Hepatic stellate cell (primary cell): ENCODE measurements at regions not wholly inside any gene's neighbourhood (a gene's known extent, or its start where the extent isn't known, plus 50 kb on each side); places are given as distances from the start of the nearest gene placed in this dataset.
A peak's percentile ranks its signal among the peaks of the same experiment; 100 is the strongest.

Experiments used
- DNase-seq: peaks from one replicate; pipeline ENCODE4 v3.0.0; 2011; ENCODE audit warnings: low spot score

DNA sequence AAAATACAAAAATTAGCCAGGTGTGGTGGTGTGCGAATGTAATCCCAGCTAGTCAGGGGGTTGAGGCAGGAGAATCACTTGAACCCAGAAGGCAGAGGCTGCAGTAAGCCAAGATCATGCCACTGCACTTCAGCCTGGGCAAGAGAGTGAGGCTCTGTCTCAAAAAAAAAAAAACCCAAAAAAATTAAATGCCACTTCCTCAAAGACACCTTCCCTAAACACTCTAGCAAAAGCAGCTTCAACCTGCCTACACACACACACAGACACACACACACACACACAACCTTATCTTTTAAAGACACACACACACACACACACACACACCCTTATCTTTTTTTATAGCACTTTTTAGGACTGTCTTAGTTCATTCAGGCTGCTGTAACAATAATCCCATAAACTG, 201.7 kb upstream of the PSMD7 start:
- no peak for DNase-seq

GRCh38 chr16:74094514-74094913, 202.1 kb upstream of the PSMD7 start:
- no peak for DNase-seq

DNA sequence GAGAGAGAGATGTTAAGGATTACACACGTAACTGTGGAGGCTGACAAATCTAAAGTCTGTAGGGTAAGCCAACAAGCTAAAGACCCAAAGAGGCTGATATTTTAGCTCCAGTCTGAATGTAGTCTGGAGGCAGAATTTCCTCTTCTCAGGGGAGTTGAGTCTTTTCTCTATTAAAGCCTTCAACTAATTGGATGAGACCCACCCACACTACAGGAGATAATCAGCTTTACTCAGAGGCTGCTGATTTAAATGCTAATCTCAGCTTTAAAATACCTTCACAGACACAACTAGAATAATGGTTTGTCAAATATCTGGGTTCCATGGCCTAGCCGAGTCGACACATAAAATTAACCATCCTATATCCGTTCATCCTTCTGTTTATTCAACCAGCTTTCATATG, 204.3 kb upstream of the PSMD7 start:
- no peak for DNase-seq

DNA sequence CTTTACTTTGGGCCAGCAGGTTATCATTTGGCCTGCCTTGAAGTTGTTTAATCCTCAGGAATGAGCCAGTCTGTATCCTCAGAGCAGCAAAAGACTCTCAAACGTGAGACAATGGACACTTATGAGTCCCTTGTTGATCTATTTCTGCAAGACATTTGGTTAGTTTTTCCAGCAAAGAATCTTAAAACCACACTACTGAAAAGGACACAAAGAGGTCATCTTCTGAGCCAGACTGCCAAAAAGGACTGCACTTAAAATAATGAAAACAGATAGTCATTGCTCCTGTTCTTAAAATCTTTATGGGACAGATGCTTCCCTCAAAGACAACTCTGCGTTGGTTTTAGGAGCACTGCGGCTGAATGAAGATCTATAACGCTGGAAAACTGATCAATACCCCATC, 205.7 kb upstream of the PSMD7 start:
- DNase-seq, result no peak

DNA sequence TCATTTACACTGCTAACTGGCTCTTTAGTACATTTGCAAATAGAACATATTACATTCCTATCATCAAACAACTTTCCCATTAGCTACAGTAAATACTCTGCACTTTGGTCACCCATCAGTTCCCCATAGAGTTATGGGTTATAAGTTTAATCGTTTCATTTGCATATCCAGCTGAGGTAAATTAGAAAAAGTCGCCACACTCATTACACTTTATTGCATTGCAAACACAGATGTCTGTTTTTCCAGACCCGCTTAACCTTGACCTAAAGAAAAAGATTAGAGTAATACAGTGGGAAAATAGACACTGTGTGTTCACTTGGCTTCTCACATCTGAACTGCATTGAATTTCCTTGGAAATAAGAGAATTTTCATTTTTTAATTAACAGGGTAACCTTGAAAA, 213.1 kb upstream of the PSMD7 start:
- DNase-seq, result no peak

- DNase-seq, result no peak
Measured at GRCh38 chr16:74080311-74080710, 216.3 kb upstream of the PSMD7 start.

DNA sequence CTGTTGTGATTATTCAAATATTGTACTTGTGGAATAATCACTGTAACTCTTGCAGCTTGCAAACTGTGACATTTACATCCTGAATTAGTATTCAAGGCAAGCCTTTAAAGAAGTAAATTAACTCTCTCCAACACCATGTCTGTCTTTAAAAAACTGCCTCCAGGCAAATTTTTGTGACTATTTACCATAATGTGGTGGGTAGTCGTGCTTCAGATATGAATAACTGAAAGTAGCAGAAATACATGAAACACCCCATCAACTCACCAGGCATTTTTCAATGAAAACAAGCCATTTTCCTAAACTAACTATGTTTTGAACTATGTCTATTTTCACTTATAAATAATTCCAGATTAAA, 217.4 kb upstream of the PSMD7 start:
- no peak for DNase-seq

DNA sequence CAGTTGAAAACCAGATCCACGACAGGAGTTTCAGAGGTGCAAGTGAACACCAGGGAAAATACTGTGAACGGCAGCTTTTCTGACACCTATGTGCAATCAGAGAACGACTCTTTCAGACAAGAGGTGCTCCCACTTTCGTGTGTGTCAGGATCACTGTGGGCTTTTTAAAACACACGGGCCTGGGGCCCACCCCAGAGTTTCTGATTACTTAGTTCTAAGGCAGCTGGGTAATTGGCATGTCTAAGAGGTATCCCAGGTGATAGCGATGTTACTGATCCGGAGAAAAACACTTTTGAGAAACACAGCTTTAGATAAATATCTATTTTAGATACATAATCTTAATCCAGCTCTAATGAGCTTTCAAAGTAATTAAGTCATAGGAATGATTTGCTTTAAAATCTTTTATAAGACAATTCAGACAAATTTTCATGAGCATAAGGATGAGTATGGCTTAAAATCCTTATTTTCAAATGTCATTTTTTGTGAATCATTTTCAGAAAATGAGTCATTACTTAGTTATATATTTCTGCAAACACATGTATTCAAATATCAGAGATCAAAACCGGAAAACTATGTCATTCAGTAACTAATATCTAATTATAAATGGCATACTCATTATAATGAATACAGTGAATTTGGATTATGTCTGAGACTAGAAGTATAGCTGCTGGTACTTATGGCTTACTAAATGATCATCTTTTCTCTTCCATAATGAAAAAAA, 217.9 kb upstream of the PSMD7 start:
- DNase-seq, result no peak

DNA sequence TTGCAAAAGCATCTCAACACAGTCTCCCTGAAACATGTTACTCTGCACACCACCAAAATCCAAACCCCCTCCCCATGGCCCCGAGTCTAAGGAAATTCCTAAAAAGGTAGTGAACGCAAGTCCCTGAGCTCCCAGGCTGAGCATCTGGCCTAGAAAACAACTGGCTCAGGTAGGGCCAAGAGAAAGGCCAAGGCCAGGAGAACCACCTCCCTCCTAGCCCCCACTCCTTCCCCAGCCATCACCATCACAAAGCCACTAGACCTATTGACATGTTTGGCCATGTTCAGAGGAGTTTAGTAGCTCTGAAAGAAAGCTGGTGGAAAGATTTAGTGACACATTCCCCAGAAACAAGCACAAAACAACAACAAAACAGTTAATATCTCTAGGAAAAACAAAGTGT, 220.0 kb upstream of the PSMD7 start:
- no peak for DNase-seq

- DNase-seq, result no peak
Measured at GRCh38 chr16:74075393-74075792, 221.2 kb upstream of the PSMD7 start.

- no peak for DNase-seq
Measured at GRCh38 chr16:74073456-74073855, 223.2 kb upstream of the PSMD7 start.

DNA sequence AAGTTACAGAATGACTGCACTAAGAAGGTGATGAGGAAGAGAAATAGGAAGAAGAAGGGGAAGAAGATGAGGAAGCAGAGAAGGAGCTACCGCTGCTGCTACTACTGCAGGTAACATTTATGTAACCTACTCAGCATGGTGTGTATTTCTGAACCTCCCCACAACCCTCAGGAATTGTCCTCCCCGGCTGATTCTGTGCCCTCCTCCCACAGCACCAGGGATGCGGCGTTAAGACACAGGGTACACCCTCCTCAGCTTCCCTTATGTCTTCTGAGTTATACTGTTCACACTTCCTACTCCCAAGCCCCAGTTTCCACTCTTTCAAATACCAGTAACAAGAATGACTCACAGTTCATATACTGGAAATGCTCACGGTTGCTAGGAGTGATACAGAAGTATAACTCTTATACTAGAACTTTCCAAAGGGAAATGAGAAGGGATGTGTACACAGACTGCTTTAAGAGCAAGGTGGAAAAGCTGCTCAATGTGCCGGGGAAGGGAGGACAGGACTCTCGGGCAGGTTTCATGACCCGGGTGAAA, 224.5 kb upstream of the PSMD7 start:
- no peak for DNase-seq

DNA sequence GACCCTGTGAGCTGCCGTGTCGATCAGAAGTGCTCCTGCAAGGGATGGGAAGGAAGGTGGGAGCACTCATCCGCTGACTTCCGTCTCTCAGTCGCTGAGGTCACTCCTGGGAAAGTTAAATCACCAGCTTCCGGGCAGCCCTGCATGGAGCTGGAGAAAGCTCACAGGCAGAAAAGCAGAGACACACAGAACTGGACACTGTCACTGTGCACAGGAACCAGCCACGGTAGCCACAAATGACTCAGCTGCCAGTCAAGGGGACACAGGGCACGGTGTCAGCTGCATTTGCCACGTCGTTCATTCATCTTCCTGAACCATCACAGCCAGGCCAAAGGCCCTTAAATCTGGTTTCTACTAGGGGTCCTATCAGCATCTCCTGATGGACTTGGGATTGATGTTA, 226.4 kb upstream of the PSMD7 start:
- no peak for DNase-seq

- DNase-seq, result no peak
Measured at GRCh38 chr16:74064120-74064735, 232.4 kb upstream of the PSMD7 start.

DNA sequence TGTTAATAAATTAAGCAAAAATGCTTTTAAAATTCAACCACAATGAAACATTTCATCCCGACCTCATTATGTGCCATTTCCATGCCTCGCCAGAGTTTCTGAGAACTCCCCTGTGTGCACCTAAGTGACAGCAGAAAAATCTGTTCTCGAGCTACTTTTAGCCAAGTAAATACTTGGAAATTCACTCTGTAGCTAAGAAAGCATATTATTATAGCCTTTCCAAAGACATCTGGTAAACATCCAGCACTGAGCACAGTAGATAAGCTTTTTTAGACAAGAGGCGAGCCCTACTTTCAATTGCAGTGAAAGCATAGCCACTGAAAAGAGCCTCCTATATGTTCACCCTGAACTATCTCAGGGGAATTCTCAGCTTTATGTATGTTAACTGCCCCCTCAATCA, 242.8 kb upstream of the PSMD7 start:
- no peak for DNase-seq

DNA sequence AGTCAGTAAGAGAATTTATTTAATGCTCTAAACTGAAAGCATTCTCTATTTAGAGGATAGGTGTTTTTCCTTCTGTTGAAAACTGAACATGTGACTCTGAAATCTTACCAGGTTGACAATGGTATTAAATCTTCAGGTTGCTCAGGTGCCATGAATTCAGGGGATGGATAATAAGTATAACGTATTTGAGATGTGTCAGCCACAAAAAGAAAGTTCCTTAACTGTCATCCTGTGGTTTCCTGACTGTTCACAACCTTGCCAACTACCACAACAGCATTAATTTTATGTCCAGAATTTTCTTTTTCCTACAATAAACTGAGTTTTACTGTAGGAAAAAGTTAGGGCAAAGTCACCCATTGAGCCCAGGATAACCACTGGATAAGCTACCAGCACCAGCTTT, 243.3 kb upstream of the PSMD7 start:
- DNase-seq, result no peak

DNA sequence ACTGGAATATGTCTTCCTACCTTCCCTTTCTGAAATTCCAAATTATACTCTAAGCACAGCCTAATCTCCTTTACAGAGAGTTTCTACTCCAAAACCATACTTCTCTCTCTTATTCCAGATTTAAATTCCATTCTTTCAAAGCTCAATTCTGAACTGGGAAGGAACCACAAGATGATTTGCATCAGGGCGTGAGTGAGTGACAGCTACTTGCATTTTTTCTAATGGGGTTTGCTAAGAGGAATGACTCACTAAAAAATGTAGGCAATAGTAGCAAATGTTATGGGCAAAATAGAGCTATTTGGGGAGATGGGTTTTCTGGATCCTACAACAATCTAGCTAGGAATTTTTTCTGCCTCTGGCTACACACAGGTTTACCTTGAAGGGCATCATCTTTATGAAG, 244.6 kb upstream of the PSMD7 start:
- no peak for DNase-seq

DNA sequence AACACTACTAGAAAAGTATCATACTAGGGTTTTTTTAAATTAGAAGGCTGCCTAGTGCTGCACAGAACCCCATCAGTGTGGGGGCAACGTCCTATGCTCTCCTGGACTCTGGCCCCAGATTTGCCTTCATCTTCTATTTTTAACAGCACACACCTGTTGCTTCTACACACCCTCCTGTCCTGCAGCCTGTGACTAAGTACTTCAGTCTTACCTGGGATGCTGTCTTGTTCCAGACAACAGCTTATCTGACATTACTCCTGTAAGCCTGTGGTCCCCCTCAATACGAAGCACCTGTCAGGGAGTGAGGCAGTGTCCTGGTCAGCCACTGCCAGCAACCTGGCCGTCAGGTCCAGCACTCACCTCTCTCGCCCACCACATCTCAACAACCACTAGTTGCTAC, 247.6 kb upstream of the PSMD7 start:
- DNase-seq, result no peak

GRCh38 chr16:74046524-74046923, 250.1 kb upstream of the PSMD7 start:
- DNase-seq, result no peak

DNA sequence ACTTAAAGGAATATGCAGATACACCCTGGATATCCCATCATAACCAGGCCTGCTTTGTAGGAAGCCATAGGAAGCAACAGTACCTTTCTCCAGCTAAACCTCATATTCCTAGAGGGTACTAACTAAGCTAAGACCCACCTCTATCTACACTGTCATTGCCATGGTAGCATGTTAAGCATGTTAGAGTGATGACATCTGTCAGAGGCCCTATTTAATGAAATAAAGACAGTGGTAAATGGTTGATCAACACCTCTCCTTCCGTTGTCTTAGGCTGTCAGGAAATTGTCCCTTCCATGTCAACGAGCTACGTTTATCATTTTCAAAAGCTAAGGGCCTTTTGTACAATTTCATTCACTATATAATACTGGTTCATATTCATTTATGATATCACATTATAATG, 251.1 kb upstream of the PSMD7 start:
- no peak for DNase-seq

GRCh38 chr16:74035816-74036215, 260.8 kb upstream of the PSMD7 start:
- DNase-seq, result peak; percentile 9

GRCh38 chr16:74034862-74035261, 261.8 kb upstream of the PSMD7 start:
- peak; percentile 9 for DNase-seq

- DNase-seq, result no peak
Measured at GRCh38 chr16:74034200-74034599, 262.4 kb upstream of the PSMD7 start.

- no peak for DNase-seq
Measured at GRCh38 chr16:74033441-74033995, 263.1 kb upstream of the PSMD7 start.
